ENCODE measurements at regions not wholly inside any gene's neighbourhood (a gene's known extent, or its start where the extent isn't known, plus 50 kb on each side); places are given as distances from the start of the nearest gene placed in this dataset.

- DNase-seq: no peak
Measured at GRCh38 chr16:27686926-27687325, 137.0 kb downstream of the KATNIP start.

GRCh38 chr16:27687605-27688004 lies 137.7 kb downstream of the KATNIP start:
- no peak for DNase-seq

GRCh38 chr16:27689711-27690110 lies 139.8 kb downstream of the KATNIP start:
- DNase-seq: no peak

- DNase-seq: no peak
Measured at GRCh38 chr16:27690608-27691007, 140.7 kb downstream of the KATNIP start.

GRCh38 chr16:27691721-27692120 lies 141.8 kb downstream of the KATNIP start:
- no peak for DNase-seq

GRCh38 chr16:27692576-27692975 lies 142.6 kb downstream of the KATNIP start:
- DNase-seq: no peak

GRCh38 chr16:27695161-27695560 lies 145.2 kb downstream of the KATNIP start:
- no peak for DNase-seq

- no peak for DNase-seq
Measured at GRCh38 chr16:27698266-27698665, 148.3 kb downstream of the KATNIP start.

GRCh38 chr16:27698746-27699145 lies 148.8 kb downstream of the KATNIP start:
- no peak for DNase-seq

GRCh38 chr16:27699540-27699939 lies 149.6 kb downstream of the KATNIP start:
- DNase-seq: no peak

GRCh38 chr16:27700304-27700995 lies 150.5 kb downstream of the KATNIP start:
- no peak for DNase-seq

- no peak for DNase-seq
Measured at GRCh38 chr16:27701381-27701780, 151.4 kb downstream of the KATNIP start.

GRCh38 chr16:27703121-27703520 lies 153.2 kb downstream of the KATNIP start:
- DNase-seq: no peak

- DNase-seq: no peak
Measured at GRCh38 chr16:27703545-27703944, 153.6 kb downstream of the KATNIP start.

GRCh38 chr16:27704252-27704651 lies 154.3 kb downstream of the KATNIP start:
- DNase-seq: no peak

GRCh38 chr16:27706156-27706865 lies 156.4 kb downstream of the KATNIP start:
- DNase-seq: no peak

GRCh38 chr16:27706866-27707685 lies 157.1 kb downstream of the KATNIP start:
- no peak for DNase-seq

- DNase-seq: no peak
Measured at GRCh38 chr16:27708651-27709050, 158.7 kb downstream of the KATNIP start.

GRCh38 chr16:27712251-27712711 lies 162.3 kb downstream of the KATNIP start:
- peak; percentile 10 for DNase-seq

- no peak for DNase-seq
Measured at GRCh38 chr16:27717726-27718125, 167.8 kb downstream of the KATNIP start.

- DNase-seq: no peak
Measured at GRCh38 chr16:27718201-27719105, 168.5 kb downstream of the KATNIP start.

- DNase-seq: no peak
Measured at GRCh38 chr16:27719106-27719445, 169.1 kb downstream of the KATNIP start.
